GM21367 (cell line): ENCODE measurements at regions not wholly inside any gene's neighbourhood (a gene's known extent, or its start where the extent isn't known, plus 50 kb on each side); places are given as distances from the start of the nearest gene placed in this dataset.
A peak's percentile ranks its signal among the peaks of the same experiment; 100 is the strongest.
"Not testable (repeated sequence)": the region's sequence is repeated elsewhere in the genome, so short reads cannot be mapped to it uniquely, and the experiment has no call there.

Source experiments
- ATAC-seq: cut with Tn5 transposase; IDR thresholded peaks from one replicate; pipeline ENCODE4 v1.9.1; 2021; ENCODE audit not compliant: unreplicated experiment

DNA sequence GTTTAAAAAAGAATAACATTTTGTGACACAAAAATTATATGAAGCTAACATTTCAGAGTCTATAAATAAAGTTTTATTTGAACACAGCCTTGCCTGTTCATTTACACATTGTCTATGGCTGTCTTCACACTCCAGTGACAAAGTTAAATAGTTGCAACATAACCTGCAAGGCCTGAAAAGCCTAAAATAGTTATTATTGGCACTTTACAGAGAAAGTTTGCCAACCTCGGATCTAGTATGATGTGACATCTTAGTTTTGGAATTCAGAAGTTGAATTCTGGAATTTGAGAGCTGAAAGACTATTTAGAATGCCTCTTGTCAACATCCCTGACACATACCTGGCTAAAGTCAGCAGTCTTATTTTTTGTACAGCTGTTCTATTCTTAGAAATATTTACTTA, 68.3 kb downstream of the DYRK2 start:
- no peak for ATAC-seq

DNA sequence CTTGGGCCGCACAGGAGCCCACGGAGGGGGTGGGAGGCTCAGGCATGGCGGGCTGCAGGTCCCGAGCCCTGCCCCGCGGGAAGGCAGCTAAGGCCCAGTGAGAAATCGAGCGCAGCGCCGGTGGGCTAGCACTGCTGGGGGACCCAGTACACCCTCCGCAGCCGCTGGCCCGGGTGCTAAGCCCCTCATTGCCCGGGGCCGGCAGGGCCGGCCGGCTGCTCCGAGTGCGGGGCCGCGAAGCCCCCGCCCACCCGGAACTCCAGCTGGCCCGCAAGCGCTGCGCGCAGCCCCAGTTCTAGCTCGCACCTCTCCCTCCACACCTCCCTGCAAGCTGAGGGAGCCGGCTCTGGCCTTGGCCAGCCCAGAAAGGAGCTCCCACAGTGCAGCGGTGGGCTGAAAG, 70.8 kb downstream of the DYRK2 start:
- ATAC-seq = not testable (repeated sequence)

DNA sequence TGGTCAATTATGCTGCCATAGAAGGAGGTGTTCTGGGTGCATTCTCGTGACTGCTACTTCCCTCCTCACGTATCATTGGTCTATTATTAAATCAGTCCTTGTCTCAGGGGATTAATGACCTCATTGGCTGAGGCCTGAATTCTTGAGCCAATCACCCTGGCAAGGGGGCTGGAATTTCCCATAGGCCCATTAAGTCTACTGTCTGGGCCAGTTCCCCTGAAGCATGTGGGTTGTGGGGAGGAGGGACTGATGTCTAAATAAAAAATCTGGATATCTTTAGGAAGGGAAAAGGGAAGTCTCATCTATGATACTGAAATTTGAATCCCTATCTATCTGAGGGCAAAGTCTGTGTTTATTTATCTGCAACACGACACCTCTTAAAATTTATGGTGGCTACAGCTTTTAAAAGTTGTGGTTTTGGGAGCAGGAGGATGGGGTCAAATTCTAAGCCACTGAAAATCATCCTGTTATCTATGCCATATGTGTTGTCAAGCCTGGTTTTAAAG, 71.9 kb downstream of the DYRK2 start:
- no peak for ATAC-seq

DNA sequence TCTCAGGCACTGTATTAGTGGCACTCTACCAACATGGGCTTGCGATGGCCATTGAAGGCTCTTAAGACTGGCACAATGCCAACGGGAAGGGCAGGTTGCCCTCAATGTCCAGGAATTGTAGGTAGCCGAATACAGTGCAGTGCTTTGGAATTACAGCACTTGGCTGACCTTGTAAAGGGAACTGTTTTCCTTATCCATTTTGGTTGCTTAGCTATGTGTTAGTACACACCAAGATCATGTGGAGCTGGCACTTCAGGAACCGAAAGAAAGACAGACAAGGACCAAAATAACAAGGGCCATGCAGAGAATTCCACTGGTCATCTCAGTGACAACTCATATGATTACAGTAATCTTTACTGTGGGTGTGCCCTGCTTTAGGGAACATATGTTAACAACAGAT, 72.7 kb downstream of the DYRK2 start:
- no peak for ATAC-seq

DNA sequence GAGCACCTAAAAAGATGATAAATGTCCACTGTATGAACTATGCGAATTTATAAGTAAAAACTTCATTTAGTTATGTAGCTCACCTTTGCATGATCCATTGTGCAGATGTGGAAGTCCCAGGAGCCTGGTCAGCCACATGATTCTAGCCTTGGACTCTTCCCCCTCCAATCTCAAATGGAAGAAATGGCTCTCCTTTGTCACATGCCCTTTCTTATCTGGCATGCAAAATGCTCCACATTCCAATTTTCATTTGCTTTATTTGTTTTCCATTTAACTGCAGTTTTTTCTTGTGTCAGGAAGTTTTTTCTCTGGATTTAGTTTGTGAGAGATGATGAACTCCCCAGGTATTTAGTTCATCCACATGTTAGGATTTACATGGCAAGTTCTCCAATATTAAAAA, 73.8 kb downstream of the DYRK2 start:
- ATAC-seq = no peak

DNA sequence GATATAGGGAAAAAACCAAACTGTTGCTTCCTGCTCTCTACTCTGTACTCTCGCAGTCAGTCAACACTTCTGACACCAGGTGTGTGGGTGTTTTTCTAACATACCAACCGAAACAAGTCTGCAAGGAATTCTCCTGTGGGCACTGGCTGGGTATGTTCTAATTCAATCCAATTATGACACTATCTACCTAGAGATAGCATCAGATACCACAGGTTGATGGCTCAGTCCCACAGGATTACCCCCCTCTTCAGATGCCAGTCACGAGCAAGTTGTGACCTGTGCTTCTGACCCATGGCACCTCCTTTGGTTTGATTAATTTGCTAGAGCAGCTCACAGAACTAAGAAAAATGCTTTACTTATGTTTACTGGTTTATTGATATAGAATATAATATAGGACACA, 78.3 kb downstream of the DYRK2 start:
- ATAC-seq = no peak

DNA sequence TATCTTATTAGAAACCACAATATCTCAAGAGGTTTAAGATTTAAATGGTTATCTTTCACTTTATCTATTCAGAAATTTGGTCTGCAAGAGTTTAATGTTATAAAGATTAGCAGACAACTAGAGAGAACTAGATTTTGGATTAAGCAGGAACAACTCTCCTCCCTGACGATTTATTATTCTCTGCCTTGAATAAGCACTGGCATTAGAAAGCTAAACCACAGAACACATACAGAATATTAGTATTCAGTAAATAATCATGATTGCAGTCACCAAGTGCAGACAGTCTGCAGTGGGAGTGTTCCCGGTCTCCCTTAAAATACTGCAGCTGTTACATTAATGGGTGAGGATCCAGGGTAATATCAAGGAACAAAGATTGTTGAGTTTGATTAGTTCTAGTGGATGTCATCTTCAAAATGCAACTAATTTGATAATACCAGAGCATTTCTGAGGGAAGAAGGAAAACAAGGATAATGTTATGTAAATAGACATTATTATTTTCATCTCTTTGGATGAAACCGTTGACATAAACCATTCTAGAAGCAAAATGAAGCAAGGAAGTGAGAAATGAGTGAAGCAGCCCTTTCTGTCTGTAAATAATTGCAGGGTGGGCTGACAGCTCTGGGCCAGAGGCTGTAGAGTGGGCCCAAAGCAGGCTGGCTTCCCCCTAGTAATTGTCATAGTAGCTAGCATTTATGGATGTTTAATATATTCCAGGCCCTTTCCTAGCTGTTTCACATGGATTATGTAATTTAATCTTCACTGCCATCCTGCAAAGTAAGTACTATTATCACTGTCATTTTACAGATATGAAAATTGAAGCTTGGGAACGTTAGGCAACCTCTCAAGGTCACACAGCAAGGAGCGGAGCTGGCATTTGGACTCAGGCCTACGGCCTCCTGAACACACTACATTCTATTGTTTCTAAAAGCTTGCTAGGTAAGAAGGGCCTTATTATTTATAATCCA, 79.4 kb downstream of the DYRK2 start:
- ATAC-seq = no peak

DNA sequence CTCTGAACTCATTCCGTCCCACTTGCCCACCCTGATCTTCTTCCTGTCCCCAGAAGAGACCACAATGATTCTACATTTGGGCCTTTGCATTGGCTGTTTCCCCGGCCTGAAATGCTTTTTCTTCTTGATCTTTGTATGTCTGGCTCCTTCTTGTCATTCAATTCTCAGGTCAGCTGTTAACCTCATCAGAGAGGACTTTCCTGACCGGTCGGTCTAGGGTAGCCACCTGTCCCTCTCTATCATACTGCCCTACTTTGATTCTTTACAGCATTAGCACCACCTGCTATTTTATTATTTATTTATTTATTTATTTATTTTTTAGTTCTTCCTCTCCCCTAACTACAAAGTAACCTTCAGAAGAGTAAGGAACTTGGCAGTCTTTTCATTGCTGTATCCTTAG, 84.3 kb downstream of the DYRK2 start:
- no peak for ATAC-seq

DNA sequence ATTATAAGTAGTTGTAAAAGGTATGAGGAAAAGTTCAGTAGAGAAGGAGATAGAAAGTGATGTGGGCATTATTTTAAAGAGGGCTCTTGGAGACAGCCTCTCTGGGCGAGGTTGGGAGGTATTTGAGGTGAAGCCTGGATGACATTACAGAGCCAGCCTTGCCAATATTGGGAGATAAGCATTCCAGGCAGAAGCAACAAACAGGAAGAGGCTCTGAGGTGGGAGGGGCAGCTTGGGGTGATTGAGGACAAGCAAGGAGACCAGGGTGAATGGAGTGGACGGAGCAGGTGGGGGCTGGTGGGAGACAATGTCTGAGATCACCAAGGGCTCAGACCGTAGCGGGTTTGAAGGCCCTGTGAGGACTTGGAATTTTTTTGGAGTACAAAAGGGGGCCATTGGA, 87.3 kb downstream of the DYRK2 start:
- no peak for ATAC-seq

DNA sequence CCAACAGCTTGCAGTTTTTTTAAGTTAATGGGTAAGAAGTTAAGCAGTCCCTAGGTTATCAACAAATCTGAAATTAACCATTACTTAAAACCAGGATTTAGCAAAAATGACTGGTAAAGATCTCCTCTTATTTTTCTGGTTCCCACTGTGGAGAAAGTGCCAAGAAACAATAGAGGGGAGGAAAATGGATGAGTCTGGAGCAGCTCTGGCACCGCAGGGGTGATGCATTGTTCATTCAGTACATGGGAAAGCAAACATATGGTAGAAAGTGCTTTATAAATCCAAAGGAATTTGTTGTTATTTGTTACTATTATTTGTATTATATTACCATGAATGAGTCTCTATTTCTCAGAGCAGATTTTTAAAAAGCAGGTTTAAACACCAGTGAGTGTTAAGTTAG, 92.2 kb downstream of the DYRK2 start:
- ATAC-seq = no peak

DNA sequence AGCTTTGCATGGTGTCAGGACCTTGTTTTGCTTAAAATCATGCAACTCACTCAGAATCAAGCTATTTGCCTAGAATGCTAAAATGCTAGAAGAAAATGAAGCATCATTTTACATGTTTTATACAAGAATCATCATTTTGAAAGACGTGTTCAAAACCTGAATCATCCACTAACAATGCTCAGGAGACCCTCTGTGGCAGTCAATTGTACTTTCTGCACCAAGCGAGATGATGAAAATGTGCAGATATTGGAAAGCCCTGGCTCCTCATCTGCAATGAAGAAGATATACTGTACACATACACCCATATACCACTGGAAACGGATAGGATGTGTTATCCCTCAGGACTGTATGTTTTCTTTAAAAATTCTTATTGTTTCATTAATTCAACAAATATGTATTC, 92.7 kb downstream of the DYRK2 start:
- no peak for ATAC-seq

DNA sequence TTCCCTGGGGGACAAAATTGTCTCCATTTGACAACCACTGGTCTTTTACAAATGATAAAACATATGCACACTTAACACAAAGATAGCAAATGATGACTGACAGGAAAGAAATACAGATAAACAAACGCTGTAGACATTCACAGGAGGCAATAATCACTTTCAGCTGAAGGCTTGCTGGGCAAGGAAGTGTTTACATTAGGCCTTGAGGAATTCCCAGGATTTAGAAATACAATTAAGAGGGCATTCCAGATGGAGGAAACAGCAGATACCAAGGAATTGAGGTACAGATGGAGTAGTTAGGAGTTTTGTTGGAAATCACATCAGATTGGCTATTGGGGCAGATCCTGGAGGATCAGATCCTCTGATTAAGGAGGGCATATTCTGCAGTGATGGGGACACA, 93.9 kb downstream of the DYRK2 start:
- no peak for ATAC-seq

DNA sequence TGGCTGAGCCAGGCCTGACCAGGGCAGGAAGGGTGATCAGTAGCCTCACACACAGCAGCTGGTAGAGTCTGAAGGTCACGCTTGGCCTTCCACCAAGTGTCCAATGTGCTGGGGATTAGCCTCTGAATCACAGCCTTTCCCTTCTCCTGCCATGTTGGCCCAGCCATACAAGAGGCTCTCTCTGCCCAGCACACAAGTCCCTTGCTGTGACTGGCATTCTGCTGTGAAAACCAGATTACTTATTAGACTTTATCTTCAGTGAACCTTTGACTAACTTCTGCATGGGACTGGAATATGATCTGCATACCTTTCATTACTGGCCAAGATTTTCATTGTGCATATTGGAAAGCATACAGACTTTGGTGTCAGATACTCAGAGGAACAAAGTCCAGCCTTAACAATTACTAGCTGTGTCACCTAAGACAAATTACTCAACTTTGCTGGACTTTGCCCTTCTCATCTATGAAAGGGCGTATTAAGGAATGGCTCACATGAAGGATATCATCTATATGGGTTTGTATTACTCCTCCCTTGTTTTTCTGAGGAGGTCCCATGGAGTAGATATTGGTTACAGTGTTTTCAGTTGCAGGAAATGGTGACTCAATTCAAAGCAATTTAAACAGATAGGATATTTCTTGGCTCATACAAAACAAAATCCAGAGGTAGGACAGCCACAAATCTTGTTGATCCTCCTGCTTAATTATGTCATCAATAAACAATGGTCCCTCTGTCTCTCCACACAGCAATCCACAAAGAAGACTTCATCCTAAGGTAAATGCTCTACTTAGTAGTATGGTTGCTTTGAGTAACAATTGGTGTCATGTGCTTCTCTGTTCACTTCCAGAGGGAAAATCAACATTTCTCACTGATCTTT, 99.6 kb downstream of the DYRK2 start:
- no peak for ATAC-seq

DNA sequence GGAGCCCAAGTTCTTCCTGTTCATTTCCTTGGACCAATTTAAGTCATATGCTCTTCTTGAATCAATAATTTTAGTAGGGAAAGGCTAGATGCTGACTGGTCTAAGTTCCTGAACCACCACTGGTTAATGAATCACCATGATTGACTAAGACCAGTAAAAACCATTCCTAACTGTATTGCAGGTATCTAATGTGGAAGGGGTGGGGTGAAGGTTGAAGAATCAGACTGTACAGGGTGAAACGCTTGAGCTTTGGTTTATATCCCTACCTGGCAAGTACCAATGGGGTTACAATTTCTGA, 100.1 kb downstream of the DYRK2 start:
- ATAC-seq = no peak

DNA sequence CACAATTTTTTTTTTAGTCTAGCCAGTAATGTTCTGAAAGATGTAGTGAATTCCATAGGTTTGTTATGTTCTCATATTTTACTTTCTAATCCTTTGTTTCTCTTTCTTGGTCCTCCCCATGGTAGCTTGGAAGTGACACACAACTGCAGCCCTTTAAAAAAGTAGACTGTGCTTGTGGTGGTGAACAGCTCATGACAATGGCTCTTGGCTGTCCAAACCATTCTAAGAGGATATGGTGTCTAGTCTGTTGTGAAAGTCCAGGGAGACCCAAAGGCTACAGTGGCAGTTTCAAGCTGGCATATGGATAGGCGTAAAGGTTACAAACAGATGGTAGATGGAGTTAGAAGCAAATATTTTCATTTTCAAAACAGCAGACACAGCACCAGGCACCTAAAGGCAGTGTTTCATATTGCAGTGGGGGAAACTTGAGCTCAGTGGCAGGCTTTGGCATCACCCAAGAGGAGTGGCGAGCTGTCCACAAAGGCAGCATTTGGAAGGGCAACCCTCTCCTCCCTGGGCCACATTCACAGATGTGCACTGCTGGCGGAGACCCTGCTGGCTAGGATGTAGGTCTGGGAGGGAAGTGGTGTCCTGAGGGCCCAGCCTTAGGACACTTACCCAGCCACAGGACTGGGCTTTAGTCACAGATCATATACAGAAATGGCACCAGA, 102.1 kb downstream of the DYRK2 start:
- ATAC-seq = no peak

DNA sequence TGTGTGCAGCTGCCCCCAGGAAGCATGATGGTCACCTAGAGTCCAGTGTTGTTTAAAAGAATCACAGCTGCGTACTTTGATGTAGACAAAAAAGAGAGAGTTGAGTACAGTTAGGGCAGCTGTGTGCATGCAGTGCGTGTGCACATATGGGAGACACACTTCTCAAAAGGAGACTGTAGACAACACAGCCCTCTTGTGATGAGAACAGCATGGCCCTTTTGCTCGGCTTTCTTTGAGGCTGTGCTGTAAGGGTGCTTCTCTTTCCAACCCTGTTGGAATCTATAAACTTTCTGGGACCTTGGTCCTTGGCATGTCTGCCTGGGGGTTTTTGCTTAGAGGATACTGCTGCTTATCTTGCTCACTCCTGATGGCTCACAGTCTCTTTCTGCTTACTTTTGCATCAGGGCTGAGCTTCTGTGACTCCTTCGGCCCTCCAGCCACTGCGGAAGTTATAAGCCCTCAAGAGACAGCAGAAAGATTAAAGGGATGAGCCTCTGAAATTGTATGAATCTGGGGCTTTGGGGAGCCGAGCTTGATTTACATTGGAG, 102.9 kb downstream of the DYRK2 start:
- no peak for ATAC-seq

DNA sequence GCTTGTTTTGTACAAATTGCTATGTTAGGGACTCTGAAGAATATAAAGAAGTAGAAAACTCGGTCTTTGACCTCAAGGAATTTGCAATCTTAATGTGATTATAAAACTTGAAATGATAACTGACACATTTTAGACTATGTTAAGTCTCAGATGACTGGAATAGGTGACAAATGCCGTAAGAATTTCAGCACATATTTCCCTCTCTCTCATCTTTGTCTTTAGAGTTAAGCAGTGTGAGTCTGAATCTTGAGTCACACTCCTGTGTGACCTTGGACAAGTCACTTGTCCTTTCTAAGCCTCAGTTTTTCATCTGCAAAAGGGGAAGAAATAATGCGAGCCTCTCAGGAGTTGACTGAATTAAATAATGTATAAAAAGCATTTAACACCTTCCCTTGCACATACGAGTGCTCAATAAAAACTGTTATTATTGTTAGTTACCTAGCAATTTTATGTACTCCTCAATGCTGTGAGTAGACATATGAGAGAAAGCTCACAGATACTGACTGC, 103.7 kb downstream of the DYRK2 start:
- ATAC-seq = no peak

DNA sequence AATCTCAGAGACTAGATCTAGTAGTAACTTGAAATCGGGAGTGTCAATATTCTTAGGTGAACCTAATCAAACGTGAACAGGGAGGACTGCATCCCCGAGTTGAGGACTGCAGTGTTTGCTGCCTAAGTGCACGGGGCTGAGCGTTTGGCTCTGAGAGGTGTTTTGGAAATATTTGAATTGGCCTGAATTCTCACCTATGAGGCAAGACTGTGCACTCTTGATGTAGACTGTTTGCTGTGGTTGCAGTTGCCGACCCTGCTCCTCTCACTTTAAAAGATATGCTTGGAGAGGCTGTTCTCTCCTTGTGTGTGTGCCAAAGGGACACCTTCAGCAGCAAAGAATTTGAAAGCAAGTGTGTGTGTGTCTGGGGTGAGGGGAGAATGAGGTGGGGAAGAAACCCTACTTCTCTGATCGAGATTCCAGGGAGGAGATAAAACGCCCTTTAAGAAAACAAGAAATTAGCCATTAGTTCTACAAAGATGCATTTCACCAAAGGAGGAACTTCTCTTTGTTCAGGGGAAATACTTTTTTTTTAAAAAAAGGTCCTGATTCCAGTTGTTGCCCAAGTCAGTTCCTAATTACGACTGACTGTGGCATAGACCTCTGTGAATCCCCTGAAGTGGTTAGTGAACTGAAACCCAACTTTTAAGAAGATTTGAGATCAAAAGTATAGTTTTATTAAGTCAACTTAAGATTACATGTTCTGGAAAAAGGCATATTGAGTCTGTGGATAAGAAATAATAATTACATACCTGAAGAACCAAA, 106.6 kb downstream of the DYRK2 start:
- ATAC-seq = no peak

DNA sequence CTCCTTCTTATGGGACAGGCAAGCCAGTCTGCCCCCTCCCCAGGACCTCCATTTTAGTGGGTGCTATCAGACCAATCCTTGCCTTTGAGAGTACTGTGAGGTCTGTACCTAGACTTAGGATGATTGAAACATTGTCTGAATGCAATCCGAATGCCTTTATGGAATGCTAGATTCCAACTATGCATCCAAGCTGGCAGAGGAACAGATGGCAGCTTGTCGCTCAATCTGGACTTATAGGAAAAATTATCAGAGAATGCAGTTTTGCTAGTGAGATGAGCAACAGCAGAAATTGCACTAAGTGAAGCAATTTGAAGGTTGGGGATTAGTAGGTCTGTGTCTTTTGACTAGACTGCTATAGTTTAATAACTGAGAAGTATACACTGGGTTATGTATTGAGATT, 109.1 kb downstream of the DYRK2 start:
- ATAC-seq = peak; percentile 20

DNA sequence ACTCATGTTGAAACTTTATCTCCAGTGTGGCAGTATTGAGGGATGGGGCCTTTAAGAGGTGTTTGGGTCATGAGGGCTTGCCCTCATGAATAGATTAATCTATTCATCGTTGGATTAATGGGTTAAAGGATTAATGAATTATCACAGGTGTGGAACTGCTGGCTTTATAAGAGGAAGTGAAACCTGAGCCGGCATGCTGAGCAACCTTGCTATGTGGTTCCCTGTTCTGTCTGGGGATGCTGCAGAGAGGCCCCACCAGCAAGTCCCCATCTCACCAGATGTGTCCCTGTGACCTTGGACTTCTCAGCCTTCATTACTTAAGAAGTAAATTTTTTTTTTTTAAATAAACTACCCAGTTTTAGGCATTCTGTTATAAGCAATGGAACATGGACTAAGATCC, 109.6 kb downstream of the DYRK2 start:
- peak; percentile 99 for ATAC-seq
